ENCODE measurements at regions not wholly inside any gene's neighbourhood (a gene's known extent, or its start where the extent isn't known, plus 50 kb on each side); places are given as distances from the start of the nearest gene placed in this dataset.
A peak's percentile ranks its signal among the peaks of the same experiment; 100 is the strongest.

DNA sequence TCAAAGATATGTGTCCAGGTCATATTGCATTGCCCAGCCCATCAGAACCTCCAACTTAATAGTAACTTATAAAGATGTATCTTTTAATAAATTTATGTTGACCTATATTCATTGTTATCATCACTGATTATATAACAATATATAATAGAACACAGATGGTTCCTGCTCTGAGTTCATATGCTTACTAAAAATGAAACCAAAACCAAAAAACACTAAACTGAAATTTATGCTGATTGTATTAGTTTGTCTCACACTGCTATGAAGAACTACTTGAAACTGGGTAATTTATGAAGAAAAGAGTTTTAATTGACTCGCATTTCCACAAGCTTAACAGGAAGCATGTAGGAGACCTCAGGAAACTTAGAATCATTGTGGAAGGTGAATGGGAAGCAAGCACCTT lies 462.5 kb upstream of the TYRP1 start:
- no peaks in the 10 kb centered on the region for H3K36me3 ChIP-seq (ENCODE audit: control insufficient read depth in 2 of 2, insufficient read depth in 1 of 2, low read length in 2 of 2)
- CTCF ChIA-PET, result no interaction called here
- H3K4me3 ChIP-seq (ENCODE audit: low read depth, low read length), result no peak overlapping the region
- H3K27ac ChIP-seq (ENCODE audit: extremely low read depth, low read depth, low read length), result no peak overlapping the region
- no peaks in the 10 kb centered on the region for H3K9me3 ChIP-seq (ENCODE audit: control insufficient read depth, insufficient read depth, low read depth, low read length)
- POLR2A ChIA-PET, result no interaction called here
- TF ChIP-seq, protein P1, sequence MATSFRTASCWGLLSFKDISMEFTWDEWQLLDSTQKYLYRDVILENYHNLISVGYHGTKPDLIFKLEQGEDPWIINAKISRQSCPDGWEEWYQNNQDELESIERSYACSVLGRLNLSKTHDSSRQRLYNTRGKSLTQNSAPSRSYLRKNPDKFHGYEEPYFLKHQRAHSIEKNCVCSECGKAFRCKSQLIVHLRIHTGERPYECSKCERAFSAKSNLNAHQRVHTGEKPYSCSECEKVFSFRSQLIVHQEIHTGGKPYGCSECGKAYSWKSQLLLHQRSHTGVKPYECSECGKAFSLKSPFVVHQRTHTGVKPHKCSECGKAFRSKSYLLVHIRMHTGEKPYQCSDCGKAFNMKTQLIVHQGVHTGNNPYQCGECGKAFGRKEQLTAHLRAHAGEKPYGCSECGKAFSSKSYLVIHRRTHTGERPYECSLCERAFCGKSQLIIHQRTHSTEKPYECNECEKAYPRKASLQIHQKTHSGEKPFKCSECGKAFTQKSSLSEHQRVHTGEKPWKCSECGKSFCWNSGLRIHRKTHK (tag by site-specific recombination; IDR thresholded peaks at IDR 0.05), result no peak
- TF ChIP-seq ZNF10 (tag by site-specific recombination; IDR thresholded peaks at IDR 0.05) (no peak), ZNF24 (tag by site-specific recombination; IDR thresholded peaks at IDR 0.05) (no peak), ZNF514 (tag by site-specific recombination; IDR thresholded peaks at IDR 0.05) (no peak), ZNF423 (tag by site-specific recombination; IDR thresholded peaks at IDR 0.05) (no peak), ZNF785 (tag by site-specific recombination; IDR thresholded peaks at IDR 0.05) (no peak), ZNF660 (tag by site-specific recombination; IDR thresholded peaks at IDR 0.05) (no peak), ZNF626 (tag by site-specific recombination; IDR thresholded peaks at IDR 0.05) (no peak), ZNF311 (tag by site-specific recombination; IDR thresholded peaks at IDR 0.05; ENCODE audit: borderline replicate concordance) (no peak)
- TF ChIP-seq, protein P2, sequence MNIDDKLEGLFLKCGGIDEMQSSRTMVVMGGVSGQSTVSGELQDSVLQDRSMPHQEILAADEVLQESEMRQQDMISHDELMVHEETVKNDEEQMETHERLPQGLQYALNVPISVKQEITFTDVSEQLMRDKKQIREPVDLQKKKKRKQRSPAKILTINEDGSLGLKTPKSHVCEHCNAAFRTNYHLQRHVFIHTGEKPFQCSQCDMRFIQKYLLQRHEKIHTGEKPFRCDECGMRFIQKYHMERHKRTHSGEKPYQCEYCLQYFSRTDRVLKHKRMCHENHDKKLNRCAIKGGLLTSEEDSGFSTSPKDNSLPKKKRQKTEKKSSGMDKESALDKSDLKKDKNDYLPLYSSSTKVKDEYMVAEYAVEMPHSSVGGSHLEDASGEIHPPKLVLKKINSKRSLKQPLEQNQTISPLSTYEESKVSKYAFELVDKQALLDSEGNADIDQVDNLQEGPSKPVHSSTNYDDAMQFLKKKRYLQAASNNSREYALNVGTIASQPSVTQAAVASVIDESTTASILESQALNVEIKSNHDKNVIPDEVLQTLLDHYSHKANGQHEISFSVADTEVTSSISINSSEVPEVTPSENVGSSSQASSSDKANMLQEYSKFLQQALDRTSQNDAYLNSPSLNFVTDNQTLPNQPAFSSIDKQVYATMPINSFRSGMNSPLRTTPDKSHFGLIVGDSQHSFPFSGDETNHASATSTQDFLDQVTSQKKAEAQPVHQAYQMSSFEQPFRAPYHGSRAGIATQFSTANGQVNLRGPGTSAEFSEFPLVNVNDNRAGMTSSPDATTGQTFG (tag by site-specific recombination; IDR thresholded peaks at IDR 0.05; ENCODE audit: borderline replicate concordance), result no peak
- TF ChIP-seq, protein P3, sequence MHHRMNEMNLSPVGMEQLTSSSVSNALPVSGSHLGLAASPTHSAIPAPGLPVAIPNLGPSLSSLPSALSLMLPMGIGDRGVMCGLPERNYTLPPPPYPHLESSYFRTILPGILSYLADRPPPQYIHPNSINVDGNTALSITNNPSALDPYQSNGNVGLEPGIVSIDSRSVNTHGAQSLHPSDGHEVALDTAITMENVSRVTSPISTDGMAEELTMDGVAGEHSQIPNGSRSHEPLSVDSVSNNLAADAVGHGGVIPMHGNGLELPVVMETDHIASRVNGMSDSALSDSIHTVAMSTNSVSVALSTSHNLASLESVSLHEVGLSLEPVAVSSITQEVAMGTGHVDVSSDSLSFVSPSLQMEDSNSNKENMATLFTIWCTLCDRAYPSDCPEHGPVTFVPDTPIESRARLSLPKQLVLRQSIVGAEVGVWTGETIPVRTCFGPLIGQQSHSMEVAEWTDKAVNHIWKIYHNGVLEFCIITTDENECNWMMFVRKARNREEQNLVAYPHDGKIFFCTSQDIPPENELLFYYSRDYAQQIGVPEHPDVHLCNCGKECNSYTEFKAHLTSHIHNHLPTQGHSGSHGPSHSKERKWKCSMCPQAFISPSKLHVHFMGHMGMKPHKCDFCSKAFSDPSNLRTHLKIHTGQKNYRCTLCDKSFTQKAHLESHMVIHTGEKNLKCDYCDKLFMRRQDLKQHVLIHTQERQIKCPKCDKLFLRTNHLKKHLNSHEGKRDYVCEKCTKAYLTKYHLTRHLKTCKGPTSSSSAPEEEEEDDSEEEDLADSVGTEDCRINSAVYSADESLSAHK (tag by site-specific recombination; IDR thresholded peaks at IDR 0.05), result no peak
- TF ChIP-seq, protein P4, sequence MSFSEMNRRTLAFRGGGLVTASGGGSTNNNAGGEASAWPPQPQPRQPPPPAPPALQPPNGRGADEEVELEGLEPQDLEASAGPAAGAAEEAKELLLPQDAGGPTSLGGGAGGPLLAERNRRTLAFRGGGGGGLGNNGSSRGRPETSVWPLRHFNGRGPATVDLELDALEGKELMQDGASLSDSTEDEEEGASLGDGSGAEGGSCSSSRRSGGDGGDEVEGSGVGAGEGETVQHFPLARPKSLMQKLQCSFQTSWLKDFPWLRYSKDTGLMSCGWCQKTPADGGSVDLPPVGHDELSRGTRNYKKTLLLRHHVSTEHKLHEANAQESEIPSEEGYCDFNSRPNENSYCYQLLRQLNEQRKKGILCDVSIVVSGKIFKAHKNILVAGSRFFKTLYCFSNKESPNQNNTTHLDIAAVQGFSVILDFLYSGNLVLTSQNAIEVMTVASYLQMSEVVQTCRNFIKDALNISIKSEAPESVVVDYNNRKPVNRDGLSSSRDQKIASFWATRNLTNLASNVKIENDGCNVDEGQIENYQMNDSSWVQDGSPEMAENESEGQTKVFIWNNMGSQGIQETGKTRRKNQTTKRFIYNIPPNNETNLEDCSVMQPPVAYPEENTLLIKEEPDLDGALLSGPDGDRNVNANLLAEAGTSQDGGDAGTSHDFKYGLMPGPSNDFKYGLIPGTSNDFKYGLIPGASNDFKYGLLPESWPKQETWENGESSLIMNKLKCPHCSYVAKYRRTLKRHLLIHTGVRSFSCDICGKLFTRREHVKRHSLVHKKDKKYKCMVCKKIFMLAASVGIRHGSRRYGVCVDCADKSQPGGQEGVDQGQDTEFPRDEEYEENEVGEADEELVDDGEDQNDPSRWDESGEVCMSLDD (tag by site-specific recombination; IDR thresholded peaks at IDR 0.05), result no peak
- TF ChIP-seq, protein P5, sequence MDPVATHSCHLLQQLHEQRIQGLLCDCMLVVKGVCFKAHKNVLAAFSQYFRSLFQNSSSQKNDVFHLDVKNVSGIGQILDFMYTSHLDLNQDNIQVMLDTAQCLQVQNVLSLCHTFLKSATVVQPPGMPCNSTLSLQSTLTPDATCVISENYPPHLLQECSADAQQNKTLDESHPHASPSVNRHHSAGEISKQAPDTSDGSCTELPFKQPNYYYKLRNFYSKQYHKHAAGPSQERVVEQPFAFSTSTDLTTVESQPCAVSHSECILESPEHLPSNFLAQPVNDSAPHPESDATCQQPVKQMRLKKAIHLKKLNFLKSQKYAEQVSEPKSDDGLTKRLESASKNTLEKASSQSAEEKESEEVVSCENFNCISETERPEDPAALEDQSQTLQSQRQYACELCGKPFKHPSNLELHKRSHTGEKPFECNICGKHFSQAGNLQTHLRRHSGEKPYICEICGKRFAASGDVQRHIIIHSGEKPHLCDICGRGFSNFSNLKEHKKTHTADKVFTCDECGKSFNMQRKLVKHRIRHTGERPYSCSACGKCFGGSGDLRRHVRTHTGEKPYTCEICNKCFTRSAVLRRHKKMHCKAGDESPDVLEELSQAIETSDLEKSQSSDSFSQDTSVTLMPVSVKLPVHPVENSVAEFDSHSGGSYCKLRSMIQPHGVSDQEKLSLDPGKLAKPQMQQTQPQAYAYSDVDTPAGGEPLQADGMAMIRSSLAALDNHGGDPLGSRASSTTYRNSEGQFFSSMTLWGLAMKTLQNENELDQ (tag by site-specific recombination; IDR thresholded peaks at IDR 0.05; ENCODE audit: low read depth), result no peak
- H3K4me1 ChIP-seq (ENCODE audit: control insufficient read depth, insufficient read depth, low read length), result no peaks in the 10 kb centered on the region

DNA sequence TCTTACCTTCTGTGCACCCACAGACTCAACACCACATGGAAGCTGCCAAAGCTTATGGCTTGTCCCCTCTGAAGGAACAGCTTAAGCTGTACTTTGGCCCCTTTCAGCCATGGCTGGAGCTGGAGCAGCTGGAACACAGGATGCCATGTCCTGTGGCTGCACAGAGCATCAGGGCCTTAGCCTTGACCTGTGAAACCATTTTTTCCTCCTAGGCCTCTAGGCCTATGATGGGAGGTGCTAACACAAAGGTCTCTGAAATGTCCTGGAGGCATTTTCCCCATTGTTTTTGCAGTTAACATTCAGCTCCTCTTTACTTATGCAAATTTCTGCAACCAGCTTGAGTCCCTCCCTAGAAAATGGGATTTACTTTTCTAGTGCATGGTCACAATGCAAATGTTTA lies 461.4 kb upstream of the TYRP1 start:
- CTCF ChIA-PET, result interaction anchor here (0.8 kb wide), 1 partner anchor 327 kb away, joined by 3 read pairs; no protein-coding TSS in a partner anchor
- Histone ChIP-seq H3K4me3 (ENCODE audit: low read depth, low read length) (no peak overlapping the region), H3K27ac (ENCODE audit: extremely low read depth, low read depth, low read length) (no peak overlapping the region), H3K36me3 (ENCODE audit: control insufficient read depth in 2 of 2, insufficient read depth in 1 of 2, low read length in 2 of 2) (no peaks in the 10 kb centered on the region), H3K9me3 (ENCODE audit: control insufficient read depth, insufficient read depth, low read depth, low read length) (no peaks in the 10 kb centered on the region), H3K4me1 (ENCODE audit: control insufficient read depth, insufficient read depth, low read length) (no peaks in the 10 kb centered on the region)
- POLR2A ChIA-PET, result no interaction called here
- peak; percentile 73 for TF ChIP-seq ZNF585B (tag by site-specific recombination; IDR thresholded peaks at IDR 0.05)
- TF ChIP-seq ZNF394 (tag by site-specific recombination; IDR thresholded peaks at IDR 0.05; ENCODE audit: borderline replicate concordance), result no peak

All from HEK293 (cell line).